Progenitor cell of endocrine pancreas (in vitro differentiated cells): ENCODE measurements at regions not wholly inside any gene's neighbourhood (a gene's known extent, or its start where the extent isn't known, plus 50 kb on each side); places are given as distances from the start of the nearest gene placed in this dataset.

ENCODE experiments used
- DNase-seq: peaks from one replicate; pipeline ENCODE4 v3.0.0; 2021; ENCODE audit warnings: low spot score; ENCODE audit not compliant: unreplicated experiment
- H3K27ac Mint-ChIP-seq: 2 replicates; pipeline ENCODE4 v1.8.0; 2021; ENCODE audit warnings: mild to moderate bottlenecking, moderate library complexity, mixed read lengths
- H3K27me3 Mint-ChIP-seq: 2 replicates; pipeline ENCODE4 v1.8.0; 2021; ENCODE audit warnings: mixed read lengths
- H3K36me3 Mint-ChIP-seq: 2 replicates; pipeline ENCODE4 v1.8.0; 2022; ENCODE audit warnings: mixed read lengths; ENCODE audit not compliant: insufficient read depth
- H3K4me1 Mint-ChIP-seq: 2 replicates; pipeline ENCODE4 v1.8.0; 2021; ENCODE audit warnings: low read depth, mixed read lengths
- H3K4me3 Mint-ChIP-seq: 2 replicates; pipeline ENCODE4 v1.8.0; 2021; ENCODE audit warnings: low read depth, mild to moderate bottlenecking, moderate library complexity, mixed read lengths
- H3K9me3 Mint-ChIP-seq: 2 replicates; pipeline ENCODE4 v1.8.0; 2021; ENCODE audit warnings: low read depth, mixed read lengths
- TF ChIP-seq, protein P1 (sequence below): fragments of 200-600 bp; sonication (generic); IDR thresholded peaks from one replicate; pipeline ENCODE4 v1.5.0; 2021; ENCODE audit warnings: antibody characterized with exemption, mild to moderate bottlenecking; ENCODE audit not compliant: unreplicated experiment

DNA sequence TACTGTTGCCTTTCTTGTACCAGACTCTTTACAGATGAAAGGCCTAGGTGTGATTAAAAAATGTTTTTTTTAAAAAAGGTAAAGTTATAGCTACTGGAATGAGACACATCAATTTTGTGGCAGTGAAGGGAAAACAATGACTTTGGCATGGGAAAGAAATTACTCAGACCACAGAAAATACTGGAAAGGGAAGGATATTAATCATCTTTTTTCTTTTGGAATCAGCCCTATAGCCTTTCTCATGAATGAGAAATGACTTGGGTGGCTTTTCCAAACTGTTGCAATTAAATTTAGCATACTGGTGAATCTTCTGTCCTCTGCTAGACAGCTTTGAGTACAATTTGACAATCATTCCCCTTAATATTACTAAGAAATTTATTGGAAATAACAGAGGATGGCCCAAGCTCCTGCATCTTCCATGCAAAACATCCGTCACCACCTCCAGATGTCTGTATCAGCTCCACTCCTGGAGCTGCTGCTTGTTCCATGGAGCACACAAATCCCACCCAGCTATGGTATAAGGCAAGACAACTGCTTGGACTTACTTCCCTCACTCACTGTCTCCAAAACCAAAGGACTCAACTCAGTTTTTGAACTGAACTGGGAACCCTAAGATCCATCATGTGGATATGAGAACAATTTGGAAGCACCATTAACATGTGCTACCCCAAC lies 97.6 kb upstream of the ARSJ start:
- no peak overlapping the region for H3K27ac Mint-ChIP-seq
- TF ChIP-seq, protein P1, sequence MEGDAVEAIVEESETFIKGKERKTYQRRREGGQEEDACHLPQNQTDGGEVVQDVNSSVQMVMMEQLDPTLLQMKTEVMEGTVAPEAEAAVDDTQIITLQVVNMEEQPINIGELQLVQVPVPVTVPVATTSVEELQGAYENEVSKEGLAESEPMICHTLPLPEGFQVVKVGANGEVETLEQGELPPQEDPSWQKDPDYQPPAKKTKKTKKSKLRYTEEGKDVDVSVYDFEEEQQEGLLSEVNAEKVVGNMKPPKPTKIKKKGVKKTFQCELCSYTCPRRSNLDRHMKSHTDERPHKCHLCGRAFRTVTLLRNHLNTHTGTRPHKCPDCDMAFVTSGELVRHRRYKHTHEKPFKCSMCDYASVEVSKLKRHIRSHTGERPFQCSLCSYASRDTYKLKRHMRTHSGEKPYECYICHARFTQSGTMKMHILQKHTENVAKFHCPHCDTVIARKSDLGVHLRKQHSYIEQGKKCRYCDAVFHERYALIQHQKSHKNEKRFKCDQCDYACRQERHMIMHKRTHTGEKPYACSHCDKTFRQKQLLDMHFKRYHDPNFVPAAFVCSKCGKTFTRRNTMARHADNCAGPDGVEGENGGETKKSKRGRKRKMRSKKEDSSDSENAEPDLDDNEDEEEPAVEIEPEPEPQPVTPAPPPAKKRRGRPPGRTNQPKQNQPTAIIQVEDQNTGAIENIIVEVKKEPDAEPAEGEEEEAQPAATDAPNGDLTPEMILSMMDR: no peak
- no peak overlapping the region for H3K4me3 Mint-ChIP-seq
- no peaks in the 10 kb centered on the region for H3K27me3 Mint-ChIP-seq
- H3K36me3 Mint-ChIP-seq: no peaks in the 10 kb centered on the region
- DNase-seq: no peak
- H3K4me1 Mint-ChIP-seq: no peaks in the 10 kb centered on the region
- peaks cover 16% of the 10 kb centered on the region for H3K9me3 Mint-ChIP-seq

DNA sequence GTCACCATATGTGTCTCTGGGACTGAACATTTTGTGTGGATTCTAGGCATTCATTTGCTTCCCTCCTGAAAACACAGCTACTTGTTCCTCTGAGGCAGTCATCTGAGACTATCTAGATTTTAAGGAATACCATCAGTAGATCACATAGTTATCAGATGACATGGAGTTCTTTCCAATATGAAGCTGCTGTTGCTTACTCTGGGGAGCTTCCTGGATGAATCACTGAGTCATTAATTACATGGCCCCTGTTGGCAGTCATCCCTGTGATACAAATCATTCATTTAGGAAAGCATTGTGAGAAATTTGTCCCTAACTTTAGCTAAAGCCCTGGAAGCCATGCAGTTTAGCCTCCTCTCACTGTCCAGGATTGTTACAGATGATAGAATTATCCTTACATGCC lies 98.2 kb upstream of the ARSJ start:
- Mint-ChIP-seq H3K27me3 (no peaks in the 10 kb centered on the region), H3K4me3 (no peak overlapping the region), H3K9me3 (peaks cover 16% of the 10 kb centered on the region), H3K27ac (no peak overlapping the region), H3K36me3 (no peaks in the 10 kb centered on the region), H3K4me1 (no peaks in the 10 kb centered on the region)
- no peak for DNase-seq
- TF ChIP-seq, protein P1: no peak

- H3K4me3 Mint-ChIP-seq: no peak overlapping the region
Measured at GRCh38 chr4:114078636-114079035, 99.2 kb upstream of the ARSJ start.

GRCh38 chr4:114081783-114082182 lies 102.3 kb upstream of the ARSJ start:
- TF ChIP-seq, protein P1: no peak
- H3K27ac Mint-ChIP-seq: no peak overlapping the region
- H3K36me3 Mint-ChIP-seq: no peaks in the 10 kb centered on the region
- no peak for DNase-seq
- no peaks in the 10 kb centered on the region for H3K4me1 Mint-ChIP-seq
- peaks cover 4% of the 10 kb centered on the region for H3K27me3 Mint-ChIP-seq
- no peaks in the 10 kb centered on the region for H3K9me3 Mint-ChIP-seq
- H3K4me3 Mint-ChIP-seq: no peak overlapping the region

More at GRCh38 chr4:114078636-114079035, 99.2 kb upstream of the ARSJ start:
- Mint-ChIP-seq H3K36me3 (no peaks in the 10 kb centered on the region), H3K9me3 (peaks cover 11% of the 10 kb centered on the region), H3K27me3 (peaks cover 4% of the 10 kb centered on the region), H3K27ac (no peak overlapping the region), H3K4me1 (no peaks in the 10 kb centered on the region)
- TF ChIP-seq, protein P1: no peak
- DNase-seq: no peak

DNA sequence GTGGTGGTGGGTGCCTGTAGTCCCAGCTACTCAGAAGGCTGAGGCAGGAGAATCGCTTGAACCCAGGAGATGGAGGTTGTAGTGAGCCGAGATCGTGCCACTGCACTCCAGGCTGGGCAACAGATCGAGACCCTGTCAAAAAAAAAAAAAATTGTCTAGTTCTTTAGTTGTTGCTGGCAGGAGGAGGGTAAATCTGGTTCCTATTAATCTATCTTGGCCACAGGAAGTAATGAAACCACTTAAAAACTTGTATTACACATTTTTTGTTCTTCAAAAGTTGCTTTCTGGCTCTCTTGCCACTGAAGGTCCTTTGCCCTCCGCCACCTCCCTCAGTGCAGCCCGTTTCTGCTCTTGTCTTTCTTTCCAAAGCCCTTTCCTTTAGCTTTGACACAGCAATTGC lies 102.9 kb upstream of the ARSJ start:
- Mint-ChIP-seq H3K4me1 (no peaks in the 10 kb centered on the region), H3K27ac (no peak overlapping the region), H3K27me3 (peaks cover 4% of the 10 kb centered on the region), H3K4me3 (no peak overlapping the region), H3K9me3 (no peaks in the 10 kb centered on the region), H3K36me3 (no peaks in the 10 kb centered on the region)
- DNase-seq: no peak
- TF ChIP-seq, protein P1: no peak
